Coronary artery (tissue), 2 donors: ENCODE measurements at regions not wholly inside any gene's neighbourhood (a gene's known extent, or its start where the extent isn't known, plus 50 kb on each side); places are given as distances from the start of the nearest gene placed in this dataset.

Experiments
- DNase-seq: peaks from one replicate; pipeline ENCODE4 v3.0.0-alpha.2; 2017; ENCODE audit warnings: low spot score
- H3K27ac ChIP-seq, 2 donors: fragments of 200-600 bp; sonication (generic); one replicate each; pipeline ENCODE4 v1.5.1; 2016 to 2019
- H3K4me3 ChIP-seq: fragments of 200-600 bp; sonication (generic); 2 replicates; pipeline ENCODE4 v1.5.1; 2016; ENCODE audit warnings: mild to moderate bottlenecking, moderate library complexity
- CTCF ChIP-seq: fragments of 200-600 bp; sonication (generic); IDR thresholded peaks from one replicate; pipeline ENCODE4 v1.5.1; 2019; ENCODE audit warnings: antibody characterized with exemption

GRCh38 chr11:90784241-90784814 lies 561.5 kb upstream of the CHORDC1 start:
- no peak for TF ChIP-seq CTCF
- DNase-seq, result no peak
- Histone ChIP-seq H3K27ac (no peak overlapping the region), H3K4me3 (no peak overlapping the region)

GRCh38 chr11:90783111-90783510 lies 560.3 kb upstream of the CHORDC1 start:
- Histone ChIP-seq H3K27ac (no peak overlapping the region), H3K4me3 (no peak overlapping the region)
- TF ChIP-seq CTCF, result no peak
- no peak for DNase-seq

GRCh38 chr11:90779098-90779497 lies 556.2 kb upstream of the CHORDC1 start:
- no peak for TF ChIP-seq CTCF
- DNase-seq, result no peak
- Histone ChIP-seq H3K27ac (no peak overlapping the region), H3K4me3 (no peak overlapping the region)

GRCh38 chr11:90775567-90776165 lies 552.8 kb upstream of the CHORDC1 start:
- no peak for DNase-seq
- no peak overlapping the region for H3K27ac ChIP-seq
- H3K4me3 ChIP-seq, result no peak overlapping the region
- no peak for TF ChIP-seq CTCF

- DNase-seq, result no peak
- no peak overlapping the region for H3K4me3 ChIP-seq
- no peak for TF ChIP-seq CTCF
- H3K27ac ChIP-seq, result no peak overlapping the region
These were observed 552.1 kb upstream of the CHORDC1 start for GRCh38 chr11:90774727-90775566.

GRCh38 chr11:90770007-90770406 lies 547.2 kb upstream of the CHORDC1 start:
- H3K27ac ChIP-seq, result no peak overlapping the region
- DNase-seq, result no peak
- no peak for TF ChIP-seq CTCF
- H3K4me3 ChIP-seq, result no peak overlapping the region
